AG10803 (cell line): ENCODE measurements at regions not wholly inside any gene's neighbourhood (a gene's known extent, or its start where the extent isn't known, plus 50 kb on each side); places are given as distances from the start of the nearest gene placed in this dataset.
"Not testable (repeated sequence)": the region's sequence is repeated elsewhere in the genome, so short reads cannot be mapped to it uniquely, and the experiment has no call there.

ENCODE experiments used
- DNase-seq: peaks from one replicate; pipeline ENCODE4 v3.0.0; 2010; ENCODE audit warnings: low read depth
- H3K4me3 ChIP-seq: 2 replicates; pipeline ENCODE4 v1.5.1; 2011; ENCODE audit warnings: mild to moderate bottlenecking, low read length, control low read depth
- TF ChIP-seq, protein P1 (sequence below): conservative IDR thresholded peaks from 2 replicates; pipeline ENCODE4 v1.5.1; 2011; ENCODE audit warnings: mild to moderate bottlenecking, low read length, control low read depth, inconsistent platforms

DNA sequence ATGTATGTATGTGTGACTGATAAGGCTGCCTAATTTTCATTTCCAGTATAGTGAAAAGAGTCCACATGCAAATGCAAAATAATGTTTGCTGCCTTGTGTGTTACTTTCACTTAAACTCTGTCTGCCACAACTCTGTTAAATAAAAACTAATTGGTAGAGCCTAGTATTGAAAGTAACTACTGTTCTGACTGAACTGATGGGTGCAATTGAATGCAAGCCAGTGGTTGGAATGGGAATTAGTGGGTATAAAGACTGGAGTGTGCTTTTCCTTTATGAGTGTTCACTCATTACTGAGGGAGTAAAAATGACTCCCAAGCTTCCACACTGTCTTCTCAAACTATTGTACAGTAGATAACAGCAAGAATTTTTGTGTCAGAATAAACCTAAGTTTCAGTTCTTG is 571.0 kb downstream of the TMTC2 start:
- DNase-seq: no peak
- no peak overlapping the region for H3K4me3 ChIP-seq

DNA sequence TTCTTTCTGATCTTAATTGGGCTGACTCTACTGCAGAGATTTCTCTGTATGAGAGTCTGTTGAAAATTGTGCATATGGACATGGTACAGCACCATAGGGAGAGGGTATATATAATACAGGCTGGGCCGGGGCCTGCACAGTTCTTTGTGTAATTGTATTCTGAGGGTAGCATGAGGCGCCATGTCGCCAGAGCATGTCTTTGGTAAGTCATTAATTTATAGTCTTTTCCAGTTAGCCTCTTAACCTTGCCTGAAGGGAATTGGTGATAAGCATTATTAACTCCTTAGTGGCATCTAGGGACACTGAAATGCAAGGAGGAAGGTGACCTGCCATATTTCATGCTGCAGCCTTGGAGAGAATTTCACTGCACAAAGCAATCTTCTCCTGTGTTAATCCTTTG is 569.9 kb downstream of the TMTC2 start:
- DNase-seq: no peak
- H3K4me3 ChIP-seq: no peak overlapping the region
- TF ChIP-seq, protein P1, sequence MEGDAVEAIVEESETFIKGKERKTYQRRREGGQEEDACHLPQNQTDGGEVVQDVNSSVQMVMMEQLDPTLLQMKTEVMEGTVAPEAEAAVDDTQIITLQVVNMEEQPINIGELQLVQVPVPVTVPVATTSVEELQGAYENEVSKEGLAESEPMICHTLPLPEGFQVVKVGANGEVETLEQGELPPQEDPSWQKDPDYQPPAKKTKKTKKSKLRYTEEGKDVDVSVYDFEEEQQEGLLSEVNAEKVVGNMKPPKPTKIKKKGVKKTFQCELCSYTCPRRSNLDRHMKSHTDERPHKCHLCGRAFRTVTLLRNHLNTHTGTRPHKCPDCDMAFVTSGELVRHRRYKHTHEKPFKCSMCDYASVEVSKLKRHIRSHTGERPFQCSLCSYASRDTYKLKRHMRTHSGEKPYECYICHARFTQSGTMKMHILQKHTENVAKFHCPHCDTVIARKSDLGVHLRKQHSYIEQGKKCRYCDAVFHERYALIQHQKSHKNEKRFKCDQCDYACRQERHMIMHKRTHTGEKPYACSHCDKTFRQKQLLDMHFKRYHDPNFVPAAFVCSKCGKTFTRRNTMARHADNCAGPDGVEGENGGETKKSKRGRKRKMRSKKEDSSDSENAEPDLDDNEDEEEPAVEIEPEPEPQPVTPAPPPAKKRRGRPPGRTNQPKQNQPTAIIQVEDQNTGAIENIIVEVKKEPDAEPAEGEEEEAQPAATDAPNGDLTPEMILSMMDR: no peak

More for the DNA sequence above, 571.0 kb downstream of the TMTC2 start:
- TF ChIP-seq, protein P1: no peak

DNA sequence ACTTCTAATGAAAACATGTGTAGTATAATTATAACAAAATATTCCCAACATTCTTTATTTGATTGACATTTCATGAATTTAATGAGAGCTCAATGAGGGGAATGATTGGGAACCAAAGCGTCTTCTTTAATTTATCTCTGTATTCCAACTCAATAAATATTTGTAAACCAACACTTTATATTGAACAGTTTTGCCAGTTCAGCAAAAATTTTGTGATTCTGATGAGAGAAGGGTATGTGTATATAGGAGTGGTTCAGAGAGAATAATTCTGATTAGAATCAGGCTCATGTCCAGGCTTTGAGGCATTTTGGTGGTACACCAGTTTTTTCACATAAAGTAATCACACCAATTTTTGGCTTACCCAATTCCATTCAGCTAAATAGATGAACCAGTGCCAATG is 564.2 kb downstream of the TMTC2 start:
- no peak for DNase-seq
- H3K4me3 ChIP-seq: no peak overlapping the region
- TF ChIP-seq, protein P1: no peak

DNA sequence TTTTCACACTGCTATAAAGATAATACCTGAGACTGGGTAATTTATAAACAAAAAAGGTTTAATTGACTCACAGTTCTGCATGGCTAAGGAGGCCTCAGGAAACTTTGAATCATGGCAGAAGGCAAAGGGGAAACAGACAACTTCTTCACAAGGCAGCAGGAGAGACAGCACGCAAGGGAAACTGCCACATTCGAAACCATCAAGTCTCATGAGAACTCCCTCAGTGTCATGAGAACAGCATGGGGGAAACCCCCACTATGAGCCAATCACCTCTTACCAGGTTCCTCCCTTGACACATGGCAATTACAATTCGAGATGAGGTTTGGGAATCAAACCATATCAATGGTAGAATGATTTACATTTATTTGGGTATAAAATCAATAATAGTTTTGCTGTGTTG is 558.5 kb downstream of the TMTC2 start:
- TF ChIP-seq, protein P1: no peak
- H3K4me3 ChIP-seq: no peak overlapping the region

DNA sequence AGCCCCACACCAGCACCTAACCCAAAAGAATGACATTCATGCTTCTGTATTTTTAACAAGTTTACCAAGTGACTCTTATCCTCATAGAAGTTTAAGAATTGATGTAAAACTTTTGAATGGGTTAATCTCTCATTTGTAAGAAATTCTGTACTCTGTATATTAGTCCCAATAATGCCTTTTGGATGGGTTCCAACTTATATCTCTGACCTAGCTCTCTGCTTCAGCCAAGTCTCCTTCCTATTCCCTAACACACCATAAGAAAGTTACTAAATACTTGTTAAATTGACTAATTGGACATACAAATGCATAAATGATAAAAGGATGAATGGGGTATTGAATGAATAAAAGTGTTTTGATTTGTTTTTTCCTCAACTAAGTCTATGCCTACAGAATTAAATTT is 557.3 kb downstream of the TMTC2 start:
- no peak for DNase-seq
- H3K4me3 ChIP-seq: no peak overlapping the region
- TF ChIP-seq, protein P1: no peak

More for the DNA sequence above, 558.5 kb downstream of the TMTC2 start:
- no peak for DNase-seq

DNA sequence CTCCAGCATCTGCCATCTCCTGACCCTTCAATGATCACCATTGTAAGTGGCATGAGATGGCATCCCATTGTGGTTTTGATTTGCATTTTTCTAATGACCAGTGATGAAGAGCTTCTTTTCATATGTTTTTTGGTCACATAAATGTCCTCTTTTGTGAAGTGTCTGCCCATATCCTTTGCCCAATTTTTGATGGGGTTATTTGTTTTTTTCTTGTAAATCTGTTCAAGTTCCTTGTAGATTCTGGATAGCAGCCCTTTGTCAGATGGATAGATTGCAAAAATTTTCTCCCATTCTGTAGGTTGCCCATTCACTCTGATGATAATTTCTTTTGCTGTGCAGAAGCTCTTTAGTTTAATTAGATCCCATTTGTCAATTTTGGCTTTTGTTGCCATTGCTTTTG is 547.3 kb downstream of the TMTC2 start:
- not testable (repeated sequence) for DNase-seq, H3K4me3 ChIP-seq

DNA sequence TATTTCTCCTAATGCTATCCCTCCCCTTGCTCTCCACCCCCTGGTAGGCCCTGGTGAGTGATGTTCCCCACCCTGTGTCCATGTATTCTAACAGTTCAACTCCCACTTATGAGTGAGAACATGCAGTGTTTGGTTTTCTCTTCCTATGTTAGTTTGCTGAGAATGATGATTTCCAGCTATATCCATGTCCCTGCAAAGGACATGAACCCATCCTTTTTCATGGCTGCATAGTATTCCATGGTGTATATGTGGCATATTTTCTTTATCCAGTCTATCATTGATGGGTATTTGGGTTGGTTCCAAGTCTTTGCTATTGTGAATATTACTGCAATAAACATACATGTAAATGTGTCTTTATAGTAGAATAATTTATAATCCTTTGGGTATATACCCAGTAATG is 540.3 kb downstream of the TMTC2 start:
- not testable (repeated sequence) for DNase-seq, H3K4me3 ChIP-seq

DNA sequence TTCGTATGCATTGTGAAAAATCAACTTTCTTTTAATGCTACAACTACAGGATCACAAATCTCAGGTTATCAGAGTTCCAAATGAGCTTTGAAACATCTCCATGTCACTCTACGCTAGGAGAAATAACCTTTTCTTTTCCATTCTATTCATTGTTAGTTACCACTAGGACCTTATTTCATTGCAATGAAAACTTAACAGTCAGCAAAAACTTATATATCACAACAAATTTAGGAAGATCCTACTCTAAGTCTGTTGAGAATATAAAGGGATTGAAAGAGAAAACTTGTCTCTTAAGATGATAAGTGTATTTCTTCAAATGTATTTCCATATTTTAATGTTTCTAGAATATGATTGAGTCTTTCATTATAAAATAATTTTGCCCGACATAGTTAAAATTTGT is 539.1 kb downstream of the TMTC2 start:
- no peak for DNase-seq
- H3K4me3 ChIP-seq: no peak overlapping the region
- TF ChIP-seq, protein P1: no peak
